Activated CD8-positive, alpha-beta memory T cell treated with anti-CD3 and anti-CD28 coated beads for 48 hours (primary cell): ENCODE measurements at regions not wholly inside any gene's neighbourhood (a gene's known extent, or its start where the extent isn't known, plus 50 kb on each side); places are given as distances from the start of the nearest gene placed in this dataset.

Experiments
- DNase-seq, 3 experiments: peaks; one replicate each; pipeline ENCODE4 v3.0.0-alpha.2; 2020; ENCODE audit warnings: low read depth in 2 of 3, low spot score in 2 of 3

DNA sequence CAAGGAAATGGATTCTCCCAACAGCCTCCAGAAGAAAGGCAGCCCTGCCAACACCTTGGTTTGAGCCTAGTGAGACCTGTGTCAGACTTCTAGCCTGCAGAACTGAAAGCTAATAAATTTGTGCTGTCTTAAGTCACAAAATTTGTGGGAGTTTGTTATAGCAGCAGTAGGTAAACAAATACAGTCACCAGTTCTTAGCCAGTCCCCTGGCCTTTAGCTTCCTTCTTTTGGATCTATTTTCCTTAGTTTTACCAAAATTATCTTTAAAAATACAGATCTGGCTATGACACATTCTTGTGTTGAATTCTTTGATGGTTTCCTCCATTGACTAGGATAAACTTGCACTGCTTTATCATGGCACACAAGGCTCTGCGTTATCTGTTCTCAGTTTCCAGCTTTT is 697.9 kb upstream of the FANCL start:
- DNase-seq, result no peak

GRCh38 chr2:58932801-58933200 is 691.7 kb upstream of the FANCL start:
- no peak for DNase-seq

DNA sequence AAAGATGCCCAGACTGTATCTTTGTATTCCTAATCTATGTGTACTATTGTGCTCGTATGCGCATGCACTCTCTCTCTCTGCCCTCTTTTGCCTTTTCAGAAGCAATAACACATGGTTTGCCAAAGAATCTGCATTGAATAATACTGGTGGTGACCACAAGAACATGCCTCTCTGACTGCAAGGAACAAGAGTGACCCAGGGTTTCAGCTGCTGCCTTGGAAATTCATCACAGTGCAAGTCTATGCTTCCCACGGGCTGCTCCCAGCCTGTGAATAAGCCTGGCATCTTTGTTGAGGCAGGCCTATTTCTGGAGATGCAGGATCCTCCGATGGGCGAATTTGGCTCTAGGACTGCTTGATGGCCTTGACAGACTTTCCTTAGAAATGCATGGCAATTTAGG is 689.4 kb upstream of the FANCL start:
- DNase-seq, result no peak

DNA sequence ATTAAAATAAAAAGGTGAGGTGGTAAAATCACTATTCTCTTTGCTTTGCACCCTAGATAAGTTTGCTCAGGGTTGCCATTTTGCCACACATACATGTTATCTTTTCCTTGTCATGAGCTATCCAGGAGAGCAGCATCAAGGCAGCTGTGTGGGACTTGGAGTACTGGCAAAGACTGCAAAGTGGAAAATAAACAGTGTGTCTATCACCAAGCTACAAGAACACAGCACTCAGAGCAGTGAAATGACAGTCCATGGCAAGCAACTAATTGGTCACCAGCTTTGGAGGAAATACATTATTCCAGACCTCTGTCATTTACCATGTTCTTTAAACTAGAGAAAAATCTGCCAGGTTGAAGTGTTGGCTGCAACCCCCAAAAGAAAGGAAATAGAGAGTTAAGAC is 687.8 kb upstream of the FANCL start:
- no peak for DNase-seq

- DNase-seq, result no peak
Observed at GRCh38 chr2:58928391-58928790, 687.3 kb upstream of the FANCL start.

DNA sequence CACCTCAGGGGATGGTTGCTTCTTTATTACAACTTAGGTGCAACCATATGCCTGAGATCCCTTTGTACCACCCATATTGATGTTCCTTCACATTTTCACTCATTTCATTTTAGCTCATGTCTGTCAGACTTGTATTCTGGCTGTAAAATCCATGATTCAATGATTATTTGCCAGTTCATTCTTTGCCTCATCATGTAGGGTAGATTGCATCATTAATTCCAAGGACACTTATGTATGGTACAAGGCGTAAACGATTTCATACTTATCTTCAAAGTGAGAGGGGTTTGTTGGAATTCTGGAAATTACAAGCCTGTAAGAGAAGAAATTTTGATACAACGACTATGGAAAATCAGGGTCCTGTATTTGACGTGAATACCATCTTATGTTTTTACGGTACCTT is 685.0 kb upstream of the FANCL start:
- no peak for DNase-seq

DNA sequence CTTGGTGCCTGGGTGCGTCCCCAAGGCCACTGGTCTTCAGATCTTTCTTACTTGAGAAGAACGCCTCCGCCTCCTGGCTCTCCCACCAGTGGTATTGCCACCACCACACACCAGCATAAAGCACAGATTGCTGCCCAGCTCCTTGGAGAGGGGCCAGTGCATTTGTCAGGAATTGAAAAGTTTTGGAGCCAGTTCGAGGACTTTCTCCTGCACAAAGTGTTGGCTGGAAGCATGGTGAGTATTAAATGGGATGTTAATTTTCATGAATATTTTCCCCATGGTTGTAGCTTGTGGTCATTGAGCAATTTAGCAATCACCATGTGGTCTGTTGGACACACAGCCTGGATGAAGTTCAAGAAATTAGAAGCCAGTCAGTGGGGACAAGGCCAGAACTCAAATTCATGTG is 684.6 kb upstream of the FANCL start:
- no peak for DNase-seq

DNA sequence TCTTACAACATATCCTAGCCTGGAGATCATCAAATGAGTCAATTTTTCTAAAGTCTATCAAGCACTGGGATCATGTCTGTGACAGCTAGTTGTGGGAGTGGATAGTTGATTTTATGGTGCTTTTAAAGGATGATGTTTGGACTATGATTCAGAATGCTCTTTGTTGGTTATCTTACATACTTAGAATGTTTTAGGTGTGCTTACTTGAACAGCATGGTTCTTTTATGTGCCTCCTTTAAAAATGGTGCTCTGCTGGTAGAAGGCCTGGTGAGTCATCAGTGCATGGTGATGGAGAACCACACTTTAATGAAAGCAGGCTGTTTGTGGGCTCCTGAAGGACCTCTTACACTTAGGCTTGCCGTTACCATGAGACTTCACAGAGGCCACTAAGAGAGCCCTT is 682.7 kb upstream of the FANCL start:
- no peak for DNase-seq

DNA sequence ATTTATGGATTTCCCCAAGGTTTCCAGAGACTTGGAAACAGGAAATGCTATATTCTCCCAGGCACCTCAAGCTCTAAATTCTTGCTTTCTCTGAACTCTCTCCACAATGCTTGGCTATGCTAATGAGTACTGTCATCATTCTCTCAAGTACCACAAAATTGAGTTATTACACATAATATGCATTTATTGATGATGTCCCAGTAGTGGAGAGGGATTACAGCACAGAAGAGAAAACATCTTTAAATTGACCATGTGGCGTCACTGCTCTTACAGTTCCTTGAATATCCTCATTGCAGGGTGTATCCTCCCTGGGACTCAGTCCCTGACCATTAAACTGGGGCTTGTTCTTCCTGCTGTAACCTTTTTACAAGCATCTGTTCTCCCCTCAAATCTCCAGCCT is 681.1 kb upstream of the FANCL start:
- no peak for DNase-seq

GRCh38 chr2:58921676-58922075 is 680.6 kb upstream of the FANCL start:
- no peak for DNase-seq

DNA sequence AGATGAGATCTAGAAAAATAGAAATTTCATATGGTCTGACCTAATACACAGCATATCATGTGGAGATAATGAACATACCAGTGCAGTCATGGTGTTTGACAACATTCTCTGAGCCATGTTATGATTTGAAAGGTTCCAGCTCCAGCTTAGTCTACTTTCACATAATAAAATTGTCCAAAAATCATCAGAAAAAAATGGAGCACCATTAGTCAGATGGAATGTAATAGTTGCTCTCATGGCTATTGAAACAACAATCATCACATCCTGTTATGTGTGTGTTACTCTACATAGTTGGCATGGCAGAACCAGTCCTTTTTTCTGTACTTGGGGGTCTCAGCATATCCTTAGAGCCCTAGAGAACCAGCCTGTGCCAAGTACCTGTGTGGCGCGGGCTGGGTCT is 678.9 kb upstream of the FANCL start:
- no peak for DNase-seq

GRCh38 chr2:58919316-58919715 is 678.2 kb upstream of the FANCL start:
- no peak for DNase-seq

GRCh38 chr2:58918141-58918540 is 677.0 kb upstream of the FANCL start:
- no peak for DNase-seq

DNA sequence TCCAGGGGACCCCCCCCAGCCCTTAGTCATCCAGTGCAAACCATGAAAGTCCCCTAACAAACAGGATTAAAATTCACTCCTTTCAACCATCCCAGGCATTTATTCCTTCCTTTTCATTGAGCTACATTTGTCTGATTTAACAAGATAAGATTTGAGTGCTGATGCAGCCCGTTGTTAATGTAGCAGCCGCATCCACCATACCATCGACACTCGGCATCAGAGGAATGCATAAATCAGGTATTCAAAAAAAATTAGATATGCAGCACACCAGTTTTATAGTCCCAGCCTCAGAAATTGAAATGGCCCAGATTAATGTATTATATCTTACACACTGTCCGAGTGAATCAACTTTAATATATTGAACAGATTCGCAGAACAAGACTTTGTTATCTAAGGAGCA is 676.5 kb upstream of the FANCL start:
- no peak for DNase-seq

DNA sequence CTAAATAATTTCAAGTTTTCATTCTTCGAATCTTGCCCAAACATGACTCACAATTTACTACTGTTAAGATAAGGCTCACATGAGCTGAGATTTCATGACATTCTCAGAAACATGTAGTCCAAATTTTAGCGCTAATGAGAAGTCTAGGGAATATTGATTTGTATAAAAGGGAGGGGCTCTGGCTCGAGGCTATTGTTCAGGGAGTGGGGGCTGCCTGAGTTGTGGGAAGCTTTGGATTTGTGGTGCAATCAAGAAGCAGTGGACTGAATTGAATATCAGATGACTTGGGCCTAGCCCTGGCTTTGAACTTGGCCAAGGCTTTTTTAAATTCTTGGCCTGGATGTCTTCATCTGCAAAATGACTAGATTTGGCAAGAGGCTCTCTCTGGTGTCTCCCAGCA is 674.9 kb upstream of the FANCL start:
- DNase-seq, result no peak

- no peak for DNase-seq
Observed at GRCh38 chr2:58914733-58915505, 673.8 kb upstream of the FANCL start.

DNA sequence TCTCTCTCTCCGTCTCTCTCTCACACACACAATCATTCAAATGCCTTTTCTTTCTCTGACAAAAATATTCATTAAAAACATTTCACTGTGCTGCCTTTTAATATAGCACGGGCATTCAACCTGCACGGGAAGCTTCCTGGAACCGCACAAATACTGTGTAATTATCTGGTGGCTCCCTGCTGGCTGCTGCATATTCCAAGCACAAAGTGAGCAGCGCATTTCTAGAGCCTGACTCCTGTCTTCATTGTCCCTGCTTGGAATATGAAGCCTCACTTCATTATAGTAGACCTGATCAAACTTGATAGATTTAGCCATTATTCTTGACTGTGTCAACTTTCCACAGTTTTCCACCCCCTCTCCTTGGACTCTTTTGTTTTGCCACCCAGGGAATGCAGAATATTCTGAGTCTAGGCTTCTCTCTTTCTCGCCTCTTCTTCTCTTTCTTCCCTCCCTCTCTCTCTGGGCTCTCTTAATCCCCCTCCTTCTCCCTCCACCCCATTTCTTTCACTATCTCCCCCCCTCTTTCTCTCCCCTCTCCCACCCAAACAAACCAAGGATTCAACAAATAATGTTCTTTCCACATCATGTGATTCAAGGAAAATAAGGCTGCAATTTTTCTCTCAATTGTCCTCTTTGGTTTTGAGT is 672.1 kb upstream of the FANCL start:
- no peak for DNase-seq

GRCh38 chr2:58911877-58912276 is 670.8 kb upstream of the FANCL start:
- DNase-seq, result no peak

GRCh38 chr2:58908501-58909154 is 667.5 kb upstream of the FANCL start:
- no peak for DNase-seq

DNA sequence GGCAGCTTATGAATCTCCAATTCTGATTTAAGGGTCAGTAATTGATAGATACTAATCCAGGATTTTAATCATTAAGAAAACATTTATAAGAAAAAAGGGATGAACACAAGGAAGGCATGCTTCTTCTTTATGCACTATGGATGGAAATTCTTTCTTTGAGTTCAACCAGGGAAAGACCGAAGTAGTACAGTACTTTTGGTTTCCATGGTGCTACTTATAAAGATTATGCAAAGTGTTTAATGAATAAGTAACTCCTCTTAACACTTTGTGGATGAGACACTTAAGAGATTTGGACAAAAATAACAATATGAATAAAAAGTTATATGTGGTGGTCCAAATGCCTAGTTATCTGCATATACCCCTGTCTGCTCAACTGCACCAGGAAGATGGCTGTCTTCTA is 666.5 kb upstream of the FANCL start:
- no peak for DNase-seq

- DNase-seq, result no peak
Observed at GRCh38 chr2:58906081-58906645, 665.0 kb upstream of the FANCL start.

GRCh38 chr2:58904095-58904494 is 663.0 kb upstream of the FANCL start:
- DNase-seq, result no peak
